ENCODE measurements at regions not wholly inside any gene's neighbourhood (a gene's known extent, or its start where the extent isn't known, plus 50 kb on each side); places are given as distances from the start of the nearest gene placed in this dataset.

GRCh38 chr21:28742527-28742926 is 250.2 kb downstream of the LTN1 start:
- peak; percentile 25 for TF ChIP-seq CTCF (IDR thresholded peaks at IDR 0.05)
- no peak for TF ChIP-seq EZH2phosphoT487 (IDR thresholded peaks at IDR 0.05)
